GM10266 (cell line): ENCODE measurements at regions not wholly inside any gene's neighbourhood (a gene's known extent, or its start where the extent isn't known, plus 50 kb on each side); places are given as distances from the start of the nearest gene placed in this dataset.

Source experiments
- DNase-seq: peaks from one replicate; pipeline ENCODE4 v3.0.0; 2012; ENCODE audit errors: extremely low spot score
- CTCF ChIP-seq: IDR thresholded peaks from 2 replicates; pipeline ENCODE4 v1.5.1; 2012; ENCODE audit warnings: mild to moderate bottlenecking, low read depth; ENCODE audit not compliant: control insufficient read depth, insufficient read depth; ENCODE audit errors: missing control alignments

DNA sequence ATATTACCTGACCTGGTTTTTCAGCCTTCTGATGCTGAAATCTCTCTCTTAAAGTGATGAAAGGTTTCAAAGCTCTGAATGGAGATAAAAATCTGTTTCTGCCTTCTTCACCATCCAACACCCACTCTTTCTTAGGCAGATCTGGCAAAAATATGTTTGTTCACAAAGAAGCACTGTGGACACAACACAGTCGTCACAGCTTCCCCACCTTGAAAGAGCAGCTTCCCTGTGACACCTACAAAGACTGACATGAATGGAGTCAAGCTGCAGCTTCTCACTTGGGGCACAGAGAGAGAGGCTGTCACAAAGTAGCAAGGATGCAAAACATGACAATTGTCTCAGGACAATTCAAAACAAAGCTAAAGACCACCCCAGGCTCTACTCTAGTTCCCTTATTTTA lies 86.5 kb downstream of the ICOS start:
- TF ChIP-seq CTCF, result no peak
- no peak for DNase-seq

DNA sequence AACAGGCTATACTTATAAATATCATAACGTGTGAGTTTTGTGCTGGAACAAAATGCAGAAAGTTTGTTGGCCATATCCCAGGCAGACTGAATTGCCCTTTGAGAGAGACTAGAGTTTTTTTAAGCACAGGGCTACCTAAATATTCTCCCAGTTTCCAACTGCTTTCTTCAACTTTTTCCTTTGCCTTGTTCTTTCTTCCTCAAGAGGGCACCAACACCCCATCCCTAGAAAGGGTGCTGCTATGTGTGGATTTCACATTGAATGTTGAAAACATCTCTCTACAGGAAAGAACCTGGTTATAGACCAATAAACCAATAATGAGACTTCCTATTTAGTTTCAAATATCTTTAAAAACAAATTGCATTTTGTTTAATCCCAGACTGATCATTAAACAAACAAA lies 87.9 kb downstream of the ICOS start:
- peak; percentile 39 for TF ChIP-seq CTCF
- no peak for DNase-seq

DNA sequence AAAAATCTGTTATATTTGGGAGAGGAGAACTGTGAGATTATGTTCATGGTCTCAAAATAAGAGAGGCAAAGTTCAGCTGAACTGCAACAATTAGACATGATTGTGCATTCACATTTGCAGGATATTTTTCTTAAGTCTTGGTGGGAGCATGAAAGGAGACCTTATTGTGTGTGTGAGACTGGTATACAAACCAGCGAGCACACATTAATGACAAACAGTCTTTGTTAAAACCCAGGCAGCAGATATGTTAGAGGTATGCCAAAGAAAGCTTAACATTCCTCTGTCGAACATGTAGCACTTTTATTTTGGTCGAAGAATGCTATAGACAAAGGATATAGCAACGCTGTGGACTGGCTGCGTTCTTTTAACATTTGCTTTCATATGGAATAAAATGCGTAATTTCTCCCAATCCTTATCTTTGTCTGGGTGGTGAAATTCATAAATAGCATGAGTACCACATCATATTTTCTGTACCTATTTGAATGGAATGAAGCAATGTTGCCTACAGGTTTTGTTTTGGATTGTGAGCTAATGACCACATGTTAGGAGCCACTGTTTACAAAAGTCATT lies 88.4 kb downstream of the ICOS start:
- TF ChIP-seq CTCF, result no peak
- DNase-seq, result no peak

GRCh38 chr2:204026294-204026693 lies 89.7 kb downstream of the ICOS start:
- no peak for DNase-seq
- peak; percentile 15 for TF ChIP-seq CTCF

GRCh38 chr2:204027091-204027490 lies 90.5 kb downstream of the ICOS start:
- peak; percentile 29 for DNase-seq
- TF ChIP-seq CTCF, result no peak

- TF ChIP-seq CTCF, result no peak
- DNase-seq, result no peak
These were observed 93.8 kb downstream of the ICOS start for GRCh38 chr2:204030322-204030721.

- DNase-seq, result no peak
- TF ChIP-seq CTCF, result no peak
These were observed 94.5 kb downstream of the ICOS start for GRCh38 chr2:204031056-204031455.

GRCh38 chr2:204032301-204032700 lies 95.7 kb downstream of the ICOS start:
- no peak for DNase-seq
- no peak for TF ChIP-seq CTCF
